ENCODE measurements at regions not wholly inside any gene's neighbourhood (a gene's known extent, or its start where the extent isn't known, plus 50 kb on each side); places are given as distances from the start of the nearest gene placed in this dataset.

DNA sequence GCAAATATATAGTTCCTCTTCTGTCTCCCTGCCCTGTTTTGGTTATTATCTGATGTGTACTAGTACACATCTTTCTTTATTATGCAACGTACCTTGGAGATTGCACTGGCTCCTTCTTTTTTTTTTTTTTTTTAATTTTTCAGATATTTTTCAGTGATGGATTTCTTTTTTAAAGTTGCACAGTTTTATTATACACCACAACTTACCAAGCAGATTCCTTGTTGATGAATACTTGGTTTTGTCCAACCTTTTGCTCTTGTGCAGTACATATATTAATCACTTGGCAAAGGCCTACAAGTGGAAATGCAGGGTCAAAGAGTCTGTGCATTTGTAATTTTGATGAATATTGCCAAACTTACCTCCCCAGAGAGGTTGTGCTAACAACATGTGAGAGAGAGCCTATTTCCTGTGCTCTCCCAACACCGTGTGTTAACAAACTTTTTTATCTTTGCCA is 50.1 kb upstream of the RNF24 start:
- H3K9me3 ChIP-seq (ENCODE audit: control insufficient read depth, insufficient read depth, low read depth, low read length): no peaks in the 10 kb centered on the region
- peaks cover 4% of the 10 kb centered on the region for H3K4me1 ChIP-seq (ENCODE audit: control insufficient read depth, insufficient read depth, low read length)
- POLR2A ChIA-PET: no interaction called here
- H3K27ac ChIP-seq (ENCODE audit: extremely low read depth, low read depth, low read length): no peak overlapping the region
- H3K36me3 ChIP-seq (ENCODE audit: control insufficient read depth in 2 of 2, insufficient read depth in 1 of 2, low read length in 2 of 2): no peaks in the 10 kb centered on the region
- H3K4me3 ChIP-seq (ENCODE audit: low read depth, low read length): no peak overlapping the region
- TF ChIP-seq ZNF335 (tag by site-specific recombination; conservative IDR thresholded peaks at IDR 0.05) (0 out of 2 replicates have a peak, but pooled peaks have one; percentile 13), ZNF184 (tag by site-specific recombination; IDR thresholded peaks at IDR 0.05) (no peak)
- CTCF ChIA-PET: interaction anchor here (1.0 to 2.8 kb wide), 7 partner anchors 8 to 277 kb away, joined by 3 to 11 read pairs (median 4); partner anchors contain the start of gene RNF24

Measured in HEK293 (cell line).